AG04449 (cell line): ENCODE measurements at regions not wholly inside any gene's neighbourhood (a gene's known extent, or its start where the extent isn't known, plus 50 kb on each side); places are given as distances from the start of the nearest gene placed in this dataset.

ENCODE experiments used
- CTCF ChIA-PET: fragments of 350-600 bp; formaldehyde crosslinking; extraction: SDS; loops from one replicate; lab custom pipeline; 2021; ENCODE audit warnings: antibody characterized with exemption; lab: Yijun Ruan, JAX
- POLR2A ChIA-PET: fragments of 400-600, 350-600 bp; formaldehyde crosslinking; extraction: SDS; loops from one replicate; lab custom pipeline; 2020; ENCODE audit warnings: antibody characterized with exemption, inconsistent platforms; lab: Yijun Ruan, JAX
- DNase-seq: peaks from one replicate; pipeline ENCODE4 v3.0.0-alpha.2; 2010; ENCODE audit warnings: low read depth, low spot score
- H3K4me3 ChIP-seq: 2 replicates; pipeline ENCODE4 v1.5.1; 2011; ENCODE audit warnings: low read depth, mild to moderate bottlenecking, control low read depth, low read length
- CTCF ChIP-seq: IDR thresholded peaks from one replicate; pipeline ENCODE4 v1.5.1; 2011; ENCODE audit warnings: mild to moderate bottlenecking, moderate library complexity, low read length, control low read depth, inconsistent platforms; ENCODE audit not compliant: insufficient read depth; ENCODE audit errors: missing control alignments

- ChIA-PET POLR2A (no interaction called here), CTCF (no interaction called here)
- TF ChIP-seq CTCF, result no peak
- DNase-seq, result no peak
- H3K4me3 ChIP-seq, result no peak overlapping the region
Observed at GRCh38 chr2:126303113-126303512, 352.8 kb upstream of the GYPC start.

GRCh38 chr2:126304154-126304553 is 351.8 kb upstream of the GYPC start:
- H3K4me3 ChIP-seq, result no peak overlapping the region
- CTCF ChIA-PET, result no interaction called here
- POLR2A ChIA-PET, result no interaction called here
- no peak for DNase-seq
- TF ChIP-seq CTCF, result no peak

GRCh38 chr2:126306539-126306938 is 349.4 kb upstream of the GYPC start:
- H3K4me3 ChIP-seq, result no peak overlapping the region
- CTCF ChIA-PET, result no interaction called here
- DNase-seq, result no peak
- no peak for TF ChIP-seq CTCF
- POLR2A ChIA-PET, result no interaction called here

- ChIA-PET CTCF (no interaction called here), POLR2A (no interaction called here)
- no peak overlapping the region for H3K4me3 ChIP-seq
- DNase-seq, result no peak
- no peak for TF ChIP-seq CTCF
Observed at GRCh38 chr2:126307740-126308139, 348.2 kb upstream of the GYPC start.

- ChIA-PET CTCF (no interaction called here), POLR2A (no interaction called here)
- H3K4me3 ChIP-seq, result no peak overlapping the region
- DNase-seq, result no peak
- no peak for TF ChIP-seq CTCF
Observed at GRCh38 chr2:126309185-126309584, 346.8 kb upstream of the GYPC start.

GRCh38 chr2:126312579-126312978 is 343.4 kb upstream of the GYPC start:
- ChIA-PET CTCF (no interaction called here), POLR2A (no interaction called here)
- no peak for DNase-seq
- no peak for TF ChIP-seq CTCF
- H3K4me3 ChIP-seq, result no peak overlapping the region
